Activated B cell treated with CpG ODN at 0.5 μM for 24 hours (primary cell): ENCODE measurements at regions not wholly inside any gene's neighbourhood (a gene's known extent, or its start where the extent isn't known, plus 50 kb on each side); places are given as distances from the start of the nearest gene placed in this dataset.
"Not testable (repeated sequence)": the region's sequence is repeated elsewhere in the genome, so short reads cannot be mapped to it uniquely, and the experiment has no call there.

Experiments
- ATAC-seq: fragments of 200-7000 bp; cut with Tn5 transposase; one replicate; pipeline ENCODE4 v1.10.0; 2021; ENCODE audit warnings: low read depth, mild to moderate bottlenecking, moderate library complexity
- CTCF ChIA-PET: fragments of 350-600 bp; sonication (Branson Sonifier 250); formaldehyde crosslinking; loops from one replicate; lab custom pipeline; 2021; ENCODE audit warnings: antibody characterized with exemption; lab: Charles Lee
- POLR2A ChIA-PET: fragments of 350-600 bp; sonication (Branson Sonifier 250); formaldehyde crosslinking; loops from one replicate; lab custom pipeline; 2021; ENCODE audit warnings: antibody characterized with exemption; lab: Charles Lee
- DNase-seq: peaks from one replicate; pipeline ENCODE4 v3.0.0; 2022
- H3K27ac Mint-ChIP-seq: one replicate; pipeline ENCODE4 v1.8.0; 2020; ENCODE audit warnings: mixed read lengths
- H3K27me3 Mint-ChIP-seq: one replicate; pipeline ENCODE4 v1.8.0; 2021; ENCODE audit warnings: mixed read lengths
- H3K36me3 Mint-ChIP-seq: one replicate; pipeline ENCODE4 v1.8.0; 2021; ENCODE audit warnings: low read depth, mixed read lengths
- H3K4me1 Mint-ChIP-seq: one replicate; pipeline ENCODE4 v1.8.0; 2021; ENCODE audit warnings: mixed read lengths
- H3K4me3 Mint-ChIP-seq: one replicate; pipeline ENCODE4 v1.8.0; 2020; ENCODE audit warnings: mild to moderate bottlenecking, mixed read lengths
- H3K9me3 Mint-ChIP-seq: one replicate; pipeline ENCODE4 v1.8.0; 2020; ENCODE audit warnings: mixed read lengths
- CTCF ChIP-seq: fragments of 200-600 bp; IDR thresholded peaks from one replicate; pipeline ENCODE4 v1.8.0; 2022; ENCODE audit warnings: antibody characterized with exemption, mild to moderate bottlenecking
- intact Hi-C: fragments of 100-400 bp; cut with micrococcal nuclease; formaldehyde crosslinking; loops from one replicate; pipeline ENCODE4 v1.15.1; 2024

DNA sequence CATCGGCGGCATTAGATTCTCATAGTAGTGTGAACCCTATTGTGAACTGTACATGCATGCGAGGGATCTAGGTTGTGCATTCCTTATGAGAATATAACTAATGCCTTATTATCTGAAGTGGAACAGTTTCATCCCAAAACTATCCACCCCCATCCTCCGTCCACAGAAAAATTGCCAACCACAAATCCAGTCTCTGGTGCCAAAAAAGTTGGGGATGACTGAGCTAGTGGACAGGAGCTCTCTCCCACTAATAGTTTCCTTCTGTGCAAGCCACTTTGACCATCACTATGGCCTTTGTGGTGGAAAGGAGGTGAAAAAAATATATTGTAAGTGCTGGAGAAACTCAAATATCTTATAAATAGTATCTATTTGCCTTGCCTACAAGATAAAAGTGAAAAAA lies 857.8 kb downstream of the DIAPH3 start:
- Mint-ChIP-seq H3K9me3 (peaks cover 5% of the 10 kb centered on the region), H3K4me1 (no peaks in the 10 kb centered on the region), H3K27ac (no peak overlapping the region), H3K36me3 (no peaks in the 10 kb centered on the region), H3K27me3 (no peaks in the 10 kb centered on the region), H3K4me3 (no peak overlapping the region)
- ChIA-PET POLR2A (no interaction called here), CTCF (no interaction called here)
- ATAC-seq (no peak), DNase-seq (no peak)
- intact Hi-C loops, result no loop called here
- TF ChIP-seq CTCF, result no peak

GRCh38 chr13:59312776-59313175 lies 851.0 kb downstream of the DIAPH3 start:
- H3K4me3 Mint-ChIP-seq, result no peak overlapping the region
- ChIA-PET CTCF (no interaction called here), POLR2A (no interaction called here)
- peaks cover 5% of the 10 kb centered on the region for H3K9me3 Mint-ChIP-seq
- intact Hi-C loops, result no loop called here
- no peak for DNase-seq
- no peaks in the 10 kb centered on the region for H3K4me1 Mint-ChIP-seq
- ATAC-seq, result no peak
- no peak for TF ChIP-seq CTCF
- no peaks in the 10 kb centered on the region for H3K27me3 Mint-ChIP-seq
- no peaks in the 10 kb centered on the region for H3K36me3 Mint-ChIP-seq
- H3K27ac Mint-ChIP-seq, result no peak overlapping the region

GRCh38 chr13:59318320-59318930 lies 845.3 kb downstream of the DIAPH3 start:
- Mint-ChIP-seq H3K4me1 (no peaks in the 10 kb centered on the region), H3K36me3 (no peaks in the 10 kb centered on the region), H3K4me3 (no peak overlapping the region), H3K27me3 (no peaks in the 10 kb centered on the region), H3K27ac (no peak overlapping the region), H3K9me3 (no peaks in the 10 kb centered on the region)
- intact Hi-C loops, result no loop called here
- POLR2A ChIA-PET, result no interaction called here
- ATAC-seq (no peak), DNase-seq (no peak)
- TF ChIP-seq CTCF, result no peak
- CTCF ChIA-PET, result interaction anchor here (0.8 to 1.0 kb wide), 2 partner anchors 24 to 42 kb away, joined by 3 read pairs; no protein-coding TSS in a partner anchor

- no peak for TF ChIP-seq CTCF
- POLR2A ChIA-PET, result no interaction called here
- ATAC-seq, result no peak
- Mint-ChIP-seq H3K27me3 (no peaks in the 10 kb centered on the region), H3K4me1 (no peaks in the 10 kb centered on the region), H3K4me3 (no peak overlapping the region), H3K36me3 (no peaks in the 10 kb centered on the region), H3K27ac (no peak overlapping the region), H3K9me3 (no peaks in the 10 kb centered on the region)
- no peak for DNase-seq
- intact Hi-C loops, result no loop called here
- CTCF ChIA-PET, result interaction anchor here (0.8 to 1.0 kb wide), 2 partner anchors 23 to 41 kb away, joined by 3 read pairs; no protein-coding TSS in a partner anchor
These were observed 844.5 kb downstream of the DIAPH3 start for GRCh38 chr13:59319276-59319675.

DNA sequence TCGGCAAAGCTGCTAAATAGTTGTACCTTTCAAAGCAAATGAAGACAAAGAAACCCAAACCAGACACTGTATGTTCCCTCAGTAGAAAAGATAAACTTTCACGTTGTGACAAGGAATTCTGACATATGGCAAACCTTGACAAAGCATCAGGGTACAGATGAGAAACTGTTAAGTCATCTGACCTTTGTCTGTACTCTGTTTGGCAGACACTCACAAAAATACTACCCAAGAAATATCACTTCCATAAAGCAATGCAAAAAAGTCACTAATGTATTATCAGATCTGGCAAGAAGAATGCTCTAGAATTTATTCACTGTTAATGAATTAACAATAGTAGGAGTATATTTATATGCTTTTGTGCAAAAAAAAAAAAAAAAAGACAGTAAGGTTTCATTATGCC lies 843.7 kb downstream of the DIAPH3 start:
- Mint-ChIP-seq H3K9me3 (no peaks in the 10 kb centered on the region), H3K36me3 (no peaks in the 10 kb centered on the region), H3K27ac (no peak overlapping the region), H3K27me3 (no peaks in the 10 kb centered on the region), H3K4me1 (no peaks in the 10 kb centered on the region), H3K4me3 (no peak overlapping the region)
- no peak for TF ChIP-seq CTCF
- ATAC-seq, result no peak
- CTCF ChIA-PET, result no interaction called here
- no peak for DNase-seq
- intact Hi-C loops, result no loop called here
- POLR2A ChIA-PET, result no interaction called here

- H3K27ac Mint-ChIP-seq, intact Hi-C loops, CTCF ChIA-PET, H3K4me1 Mint-ChIP-seq, POLR2A ChIA-PET, H3K36me3 Mint-ChIP-seq, H3K27me3 Mint-ChIP-seq, H3K4me3 Mint-ChIP-seq, DNase-seq, H3K9me3 Mint-ChIP-seq, ATAC-seq: not testable (repeated sequence)
These were observed 839.3 kb downstream of the DIAPH3 start for GRCh38 chr13:59324401-59324800.
